Lung (tissue), 11 donors: ENCODE measurements at regions not wholly inside any gene's neighbourhood (a gene's known extent, or its start where the extent isn't known, plus 50 kb on each side); places are given as distances from the start of the nearest gene placed in this dataset.

Experiments
- ATAC-seq: fragments of 200-7000 bp; cut with Tn5 transposase; one replicate; pipeline ENCODE4 v1.9.1; 2020; ENCODE audit warnings: moderate number of reproducible peaks; ENCODE audit not compliant: insufficient read depth, low FRiP score
- DNase-seq, 3 donors: peaks; one replicate each; pipeline ENCODE4 v3.0.0-alpha.2; 2013 to 2017
- H3K27ac ChIP-seq, 2 donors: one replicate each; pipeline ENCODE4 v1.5.1; 2013; ENCODE audit warnings: mild to moderate bottlenecking in 2 of 2, moderate library complexity in 2 of 2, control low read depth in 1 of 2, inconsistent platforms in 1 of 2, low read depth in 1 of 2, low read length in 1 of 2
- H3K27me3 ChIP-seq, 3 donors: one replicate each; pipeline ENCODE4 v1.5.1; 2013; ENCODE audit warnings: low read length in 2 of 3; ENCODE audit not compliant: control insufficient read depth in 3 of 3, insufficient read depth in 3 of 3
- H3K36me3 ChIP-seq, 4 donors: one replicate each; pipeline ENCODE4 v1.5.1; 2013; ENCODE audit warnings: low read length in 4 of 4, mild to moderate bottlenecking in 1 of 4, moderate library complexity in 1 of 4; ENCODE audit not compliant: control insufficient read depth in 4 of 4, insufficient read depth in 4 of 4
- H3K4me1 ChIP-seq, 5 donors: one replicate each; pipeline ENCODE4 v1.5.1; 2013; ENCODE audit warnings: low read length in 5 of 5, mild to moderate bottlenecking in 2 of 5, moderate library complexity in 1 of 5; ENCODE audit not compliant: control insufficient read depth in 5 of 5, insufficient read depth in 5 of 5
- H3K4me3 ChIP-seq: one replicate; pipeline ENCODE4 v1.5.1; 2013; ENCODE audit warnings: mild to moderate bottlenecking, control low read depth, moderate library complexity
- H3K9ac ChIP-seq, 2 donors: one replicate each; pipeline ENCODE4 v1.5.1; 2013; ENCODE audit warnings: low read length in 2 of 2, control low read depth in 1 of 2; ENCODE audit not compliant: insufficient read depth in 1 of 2
- H3K9me3 ChIP-seq, 4 donors: one replicate each; pipeline ENCODE4 v1.5.1; 2013; ENCODE audit warnings: low read length in 3 of 4, mild to moderate bottlenecking in 1 of 4, moderate library complexity in 1 of 4; ENCODE audit not compliant: control insufficient read depth in 4 of 4, insufficient read depth in 3 of 4
- WGBS, 2 donors: extraction: QIAGEN DNeasy Blood & Tissue Kit; methylation state at CpG; one replicate each; pipeline ENCODE4 v1.1.7; 2013; 5-methylcytosine and 5-hydroxymethylcytosine counted together
- TF ChIP-seq, protein P1 (sequence below): IDR thresholded peaks from 2 replicates; pipeline ENCODE4 v1.5.1; 2012; ENCODE audit warnings: mild to moderate bottlenecking; ENCODE audit errors: control extremely low read depth, extremely low read depth
- donor health status: control.
- donor health status: control.
- donor health status: Bipolar disorder and iron deficiency.
- donor health status: healthy.
- donor health status: DM: yes; HTN: yes; CAD: no.

DNA sequence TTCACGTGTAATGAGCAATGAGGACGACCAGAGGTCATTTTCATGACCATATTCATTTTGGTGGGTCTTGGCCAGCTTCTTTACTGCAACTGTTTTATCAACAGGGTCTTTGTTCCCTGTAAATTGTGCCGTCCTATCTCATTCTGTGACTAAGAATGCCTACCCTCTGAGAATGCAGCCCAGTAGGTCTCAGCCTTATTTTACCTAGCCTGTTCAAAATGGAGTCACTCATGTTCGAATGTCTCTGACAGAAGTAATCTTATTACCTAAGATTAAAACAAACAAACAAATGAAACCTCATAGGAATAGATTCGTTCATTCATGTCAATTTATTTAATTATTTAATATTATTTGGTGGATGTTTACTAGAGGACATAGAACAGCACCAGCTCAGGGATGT, 714.8 kb downstream of the ADCYAP1 start:
- Histone ChIP-seq H3K27ac (no peak overlapping the region), H3K27me3 (no peaks in the 10 kb centered on the region), H3K4me3 (no peak overlapping the region), H3K36me3 (no peaks in the 10 kb centered on the region), H3K9me3 (no peaks in the 10 kb centered on the region), H3K4me1 (no peaks in the 10 kb centered on the region), H3K9ac (no peak overlapping the region)
- ATAC-seq (no peak), DNase-seq (no peak)
- TF ChIP-seq, protein P1, sequence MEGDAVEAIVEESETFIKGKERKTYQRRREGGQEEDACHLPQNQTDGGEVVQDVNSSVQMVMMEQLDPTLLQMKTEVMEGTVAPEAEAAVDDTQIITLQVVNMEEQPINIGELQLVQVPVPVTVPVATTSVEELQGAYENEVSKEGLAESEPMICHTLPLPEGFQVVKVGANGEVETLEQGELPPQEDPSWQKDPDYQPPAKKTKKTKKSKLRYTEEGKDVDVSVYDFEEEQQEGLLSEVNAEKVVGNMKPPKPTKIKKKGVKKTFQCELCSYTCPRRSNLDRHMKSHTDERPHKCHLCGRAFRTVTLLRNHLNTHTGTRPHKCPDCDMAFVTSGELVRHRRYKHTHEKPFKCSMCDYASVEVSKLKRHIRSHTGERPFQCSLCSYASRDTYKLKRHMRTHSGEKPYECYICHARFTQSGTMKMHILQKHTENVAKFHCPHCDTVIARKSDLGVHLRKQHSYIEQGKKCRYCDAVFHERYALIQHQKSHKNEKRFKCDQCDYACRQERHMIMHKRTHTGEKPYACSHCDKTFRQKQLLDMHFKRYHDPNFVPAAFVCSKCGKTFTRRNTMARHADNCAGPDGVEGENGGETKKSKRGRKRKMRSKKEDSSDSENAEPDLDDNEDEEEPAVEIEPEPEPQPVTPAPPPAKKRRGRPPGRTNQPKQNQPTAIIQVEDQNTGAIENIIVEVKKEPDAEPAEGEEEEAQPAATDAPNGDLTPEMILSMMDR: no peak
- WGBS, 2 donors: 73 to 80% methylated on average over 5 of the region's 5 CpGs

DNA sequence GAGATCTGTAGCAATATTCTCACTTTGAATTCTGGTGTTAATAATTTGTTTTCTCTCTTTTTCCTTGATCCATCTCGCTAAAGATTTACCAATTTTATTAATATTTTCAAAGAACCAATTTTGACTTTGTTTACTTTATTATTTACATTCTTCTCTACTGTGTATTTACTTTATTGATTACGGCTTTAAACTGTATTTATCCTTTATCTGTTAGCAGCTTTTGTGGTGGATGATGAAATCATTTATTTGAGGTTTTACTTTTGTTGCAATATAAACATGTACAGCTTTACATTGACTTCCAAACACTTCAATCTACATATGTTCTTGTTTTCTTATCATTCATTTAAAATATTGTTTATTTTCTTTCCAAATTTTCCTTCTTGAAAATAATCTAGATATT, 719.9 kb downstream of the ADCYAP1 start:
- Histone ChIP-seq H3K9me3 (no peaks in the 10 kb centered on the region), H3K4me1 (no peaks in the 10 kb centered on the region), H3K27me3 (no peaks in the 10 kb centered on the region), H3K9ac (no peak overlapping the region), H3K27ac (no peak overlapping the region), H3K36me3 (no peaks in the 10 kb centered on the region), H3K4me3 (no peak overlapping the region)
- ATAC-seq (no peak), DNase-seq (no peak)
- 63 to 73% methylated on average over 2 of the region's 2 CpGs for WGBS, 2 donors
- TF ChIP-seq, protein P1: no peak

DNA sequence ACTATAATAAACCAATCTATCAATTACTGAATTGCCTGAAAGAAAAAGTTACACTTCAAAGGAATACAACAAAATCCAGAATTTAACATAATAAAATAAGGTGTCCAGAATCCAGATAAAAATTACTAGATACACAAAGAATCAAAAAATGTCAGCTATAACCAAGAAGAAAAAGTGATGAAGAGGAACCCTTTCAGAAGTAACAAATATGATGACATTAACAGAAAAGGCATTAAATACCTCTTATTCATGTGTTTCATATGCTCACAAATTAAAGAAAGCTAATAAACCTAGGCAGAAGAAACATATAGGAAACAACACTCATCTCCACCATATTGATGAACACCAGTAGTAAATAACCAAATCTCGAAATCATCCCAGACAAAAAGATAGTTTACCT, 722.8 kb downstream of the ADCYAP1 start:
- no peaks in the 10 kb centered on the region for H3K9me3 ChIP-seq
- TF ChIP-seq, protein P1: no peak
- 59 to 86% methylated on average over 1 of the region's 1 CpG for whole genome bisulfite sequencing, 2 donors
- H3K4me1 ChIP-seq: no peaks in the 10 kb centered on the region
- H3K27ac ChIP-seq: no peak overlapping the region
- no peak for DNase-seq
- no peaks in the 10 kb centered on the region for H3K27me3 ChIP-seq
- H3K4me3 ChIP-seq: no peak overlapping the region
- H3K9ac ChIP-seq: no peak overlapping the region
- no peak for ATAC-seq
- no peaks in the 10 kb centered on the region for H3K36me3 ChIP-seq

DNA sequence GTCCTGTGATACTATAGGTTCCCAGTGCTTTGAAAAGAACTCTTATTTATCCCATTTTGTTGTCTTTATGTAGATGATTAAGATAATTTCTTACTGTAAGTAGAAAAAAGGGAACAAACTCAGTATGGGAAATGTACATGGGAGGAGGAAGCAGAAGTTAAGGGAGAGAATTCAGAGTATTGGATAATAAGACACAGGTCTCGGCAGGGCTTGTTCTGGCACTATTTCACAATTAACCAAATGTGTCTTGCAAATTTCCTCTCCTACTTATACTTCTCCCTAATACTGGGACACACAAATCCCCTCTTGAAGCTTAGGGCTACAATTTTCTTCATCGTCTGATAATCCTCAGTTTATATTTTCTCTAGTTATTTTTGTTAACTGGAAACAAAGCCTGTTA, 744.0 kb downstream of the ADCYAP1 start:
- Histone ChIP-seq H3K4me1 (no peaks in the 10 kb centered on the region), H3K4me3 (no peak overlapping the region), H3K9ac (no peak overlapping the region), H3K27ac (no peak overlapping the region), H3K9me3 (no peaks in the 10 kb centered on the region), H3K27me3 (peaks cover 0 to 5% (median 0%) of the 10 kb centered on the region in 3 donors), H3K36me3 (no peaks in the 10 kb centered on the region)
- WGBS, 2 donors: 13 to 60% methylated on average over 2 of the region's 2 CpGs
- TF ChIP-seq, protein P1: no peak
- ATAC-seq (peak; percentile 34), DNase-seq (no peak)
